Activated CD4-positive, alpha-beta T cell treated with anti-CD3 and anti-CD28 coated beads, Interleukin-2, amount 10 ng/mL, durations not matched to agents 7 days and 5 days (primary cell): ENCODE measurements at regions not wholly inside any gene's neighbourhood (a gene's known extent, or its start where the extent isn't known, plus 50 kb on each side); places are given as distances from the start of the nearest gene placed in this dataset.
"Not testable (repeated sequence)": the region's sequence is repeated elsewhere in the genome, so short reads cannot be mapped to it uniquely, and the experiment has no call there.

ENCODE experiments used
- CTCF ChIA-PET: fragments of 350-600 bp; sonication (Branson Sonifier 250); formaldehyde crosslinking; loops from one replicate; lab custom pipeline; 2021; ENCODE audit warnings: antibody characterized with exemption; lab: Charles Lee
- POLR2A ChIA-PET: fragments of 350-600 bp; sonication (Branson Sonifier 250); formaldehyde crosslinking; loops from one replicate; lab custom pipeline; 2021; ENCODE audit warnings: antibody characterized with exemption; lab: Charles Lee
- DNase-seq: peaks from one replicate; pipeline ENCODE4 v3.0.0-alpha.2; 2020
- H3K27ac Mint-ChIP-seq: one replicate; pipeline ENCODE4 v1.8.0; 2021; ENCODE audit warnings: mild to moderate bottlenecking, moderate library complexity, mixed read lengths
- H3K27me3 Mint-ChIP-seq: one replicate; pipeline ENCODE4 v1.8.0; 2021; ENCODE audit warnings: mixed read lengths
- H3K36me3 Mint-ChIP-seq: one replicate; pipeline ENCODE4 v1.8.0; 2021; ENCODE audit warnings: low read depth, mixed read lengths
- H3K4me1 Mint-ChIP-seq: one replicate; pipeline ENCODE4 v1.8.0; 2021; ENCODE audit warnings: mixed read lengths
- H3K4me3 Mint-ChIP-seq: one replicate; pipeline ENCODE4 v1.8.0; 2021; ENCODE audit warnings: mild to moderate bottlenecking, moderate library complexity, mixed read lengths
- H3K9me3 Mint-ChIP-seq: one replicate; pipeline ENCODE4 v1.8.0; 2021; ENCODE audit warnings: mixed read lengths

GRCh38 chr5:125054146-125054545 is 307.7 kb upstream of the ZNF608 start:
- Mint-ChIP-seq H3K27ac (no peak overlapping the region), H3K9me3 (no peaks in the 10 kb centered on the region), H3K36me3 (no peaks in the 10 kb centered on the region), H3K4me1 (no peaks in the 10 kb centered on the region), H3K27me3 (no peaks in the 10 kb centered on the region), H3K4me3 (no peak overlapping the region)
- DNase-seq = no peak
- POLR2A ChIA-PET = no interaction called here
- CTCF ChIA-PET = no interaction called here

GRCh38 chr5:125056671-125057485 is 310.4 kb upstream of the ZNF608 start:
- no peaks in the 10 kb centered on the region for H3K27me3 Mint-ChIP-seq
- no peak overlapping the region for H3K4me3 Mint-ChIP-seq
- POLR2A ChIA-PET = no interaction called here
- H3K9me3 Mint-ChIP-seq = no peaks in the 10 kb centered on the region
- H3K4me1 Mint-ChIP-seq = no peaks in the 10 kb centered on the region
- H3K27ac Mint-ChIP-seq = no peak overlapping the region
- DNase-seq = no peak
- CTCF ChIA-PET = no interaction called here
- no peaks in the 10 kb centered on the region for H3K36me3 Mint-ChIP-seq

- DNase-seq = no peak
- H3K36me3 Mint-ChIP-seq = no peaks in the 10 kb centered on the region
- H3K4me3 Mint-ChIP-seq = no peak overlapping the region
- no peaks in the 10 kb centered on the region for H3K4me1 Mint-ChIP-seq
- no peaks in the 10 kb centered on the region for H3K27me3 Mint-ChIP-seq
- no peaks in the 10 kb centered on the region for H3K9me3 Mint-ChIP-seq
- ChIA-PET POLR2A (no interaction called here), CTCF (interaction anchor here (0.6 kb wide), 1 partner anchor 25 kb away, joined by 4 read pairs; no protein-coding TSS in a partner anchor)
- H3K27ac Mint-ChIP-seq = no peak overlapping the region
These were observed 311.7 kb upstream of the ZNF608 start for GRCh38 chr5:125057912-125058826.

GRCh38 chr5:125059255-125060002 is 313.0 kb upstream of the ZNF608 start:
- no peak for DNase-seq
- Mint-ChIP-seq H3K4me1 (no peaks in the 10 kb centered on the region), H3K4me3 (no peak overlapping the region), H3K27ac (no peak overlapping the region), H3K36me3 (no peaks in the 10 kb centered on the region), H3K27me3 (no peaks in the 10 kb centered on the region), H3K9me3 (no peaks in the 10 kb centered on the region)
- ChIA-PET POLR2A (no interaction called here), CTCF (no interaction called here)

- H3K27ac Mint-ChIP-seq = no peak overlapping the region
- H3K4me3 Mint-ChIP-seq = no peak overlapping the region
- H3K27me3 Mint-ChIP-seq = no peaks in the 10 kb centered on the region
- POLR2A ChIA-PET = no interaction called here
- DNase-seq = no peak
- CTCF ChIA-PET = no interaction called here
- H3K4me1 Mint-ChIP-seq = no peaks in the 10 kb centered on the region
- H3K9me3 Mint-ChIP-seq = no peaks in the 10 kb centered on the region
- no peaks in the 10 kb centered on the region for H3K36me3 Mint-ChIP-seq
These were observed 315.3 kb upstream of the ZNF608 start for GRCh38 chr5:125061726-125062125.

GRCh38 chr5:125064621-125065438 is 318.4 kb upstream of the ZNF608 start:
- H3K9me3 Mint-ChIP-seq = no peaks in the 10 kb centered on the region
- ChIA-PET CTCF (interaction anchor here (1.0 kb wide), 1 partner anchor 33 kb away, joined by 3 read pairs; no protein-coding TSS in a partner anchor), POLR2A (no interaction called here)
- H3K27me3 Mint-ChIP-seq = no peaks in the 10 kb centered on the region
- no peaks in the 10 kb centered on the region for H3K36me3 Mint-ChIP-seq
- no peak for DNase-seq
- no peak overlapping the region for H3K4me3 Mint-ChIP-seq
- H3K4me1 Mint-ChIP-seq = no peaks in the 10 kb centered on the region
- H3K27ac Mint-ChIP-seq = no peak overlapping the region

- Mint-ChIP-seq H3K9me3 (peaks cover 3% of the 10 kb centered on the region), H3K4me1 (no peaks in the 10 kb centered on the region), H3K4me3 (no peak overlapping the region), H3K27ac (no peak overlapping the region), H3K27me3 (no peaks in the 10 kb centered on the region), H3K36me3 (no peaks in the 10 kb centered on the region)
- POLR2A ChIA-PET = no interaction called here
- no peak for DNase-seq
- CTCF ChIA-PET = no interaction called here
These were observed 319.3 kb upstream of the ZNF608 start for GRCh38 chr5:125065741-125066140.

GRCh38 chr5:125070961-125071360 is 324.5 kb upstream of the ZNF608 start:
- CTCF ChIA-PET = no interaction called here
- no peaks in the 10 kb centered on the region for H3K4me1 Mint-ChIP-seq
- POLR2A ChIA-PET = no interaction called here
- no peaks in the 10 kb centered on the region for H3K27me3 Mint-ChIP-seq
- no peak overlapping the region for H3K4me3 Mint-ChIP-seq
- H3K9me3 Mint-ChIP-seq = peaks cover 16% of the 10 kb centered on the region
- no peak overlapping the region for H3K27ac Mint-ChIP-seq
- DNase-seq = no peak
- H3K36me3 Mint-ChIP-seq = no peaks in the 10 kb centered on the region

- Mint-ChIP-seq H3K27ac (no peak overlapping the region), H3K4me3 (no peak overlapping the region), H3K36me3 (no peaks in the 10 kb centered on the region), H3K27me3 (no peaks in the 10 kb centered on the region), H3K4me1 (no peaks in the 10 kb centered on the region), H3K9me3 (peaks cover 16% of the 10 kb centered on the region)
- ChIA-PET POLR2A (no interaction called here), CTCF (no interaction called here)
- no peak for DNase-seq
These were observed 326.7 kb upstream of the ZNF608 start for GRCh38 chr5:125073090-125073489.

- no peak overlapping the region for H3K27ac Mint-ChIP-seq
- ChIA-PET CTCF (no interaction called here), POLR2A (no interaction called here)
- no peaks in the 10 kb centered on the region for H3K4me1 Mint-ChIP-seq
- H3K4me3 Mint-ChIP-seq = no peak overlapping the region
- no peak for DNase-seq
- peaks cover 13% of the 10 kb centered on the region for H3K9me3 Mint-ChIP-seq
- H3K27me3 Mint-ChIP-seq = no peaks in the 10 kb centered on the region
- no peaks in the 10 kb centered on the region for H3K36me3 Mint-ChIP-seq
These were observed 329.1 kb upstream of the ZNF608 start for GRCh38 chr5:125075567-125075966.

GRCh38 chr5:125079028-125079427 is 332.6 kb upstream of the ZNF608 start:
- CTCF ChIA-PET, H3K4me3 Mint-ChIP-seq, H3K4me1 Mint-ChIP-seq, H3K9me3 Mint-ChIP-seq, POLR2A ChIA-PET, H3K27ac Mint-ChIP-seq, H3K36me3 Mint-ChIP-seq, H3K27me3 Mint-ChIP-seq, DNase-seq: not testable (repeated sequence)

- Mint-ChIP-seq H3K27ac (no peak overlapping the region), H3K9me3 (no peaks in the 10 kb centered on the region), H3K4me1 (no peaks in the 10 kb centered on the region), H3K4me3 (no peak overlapping the region), H3K36me3 (no peaks in the 10 kb centered on the region), H3K27me3 (no peaks in the 10 kb centered on the region)
- no peak for DNase-seq
- CTCF ChIA-PET = no interaction called here
- POLR2A ChIA-PET = no interaction called here
These were observed 334.7 kb upstream of the ZNF608 start for GRCh38 chr5:125081101-125081500.
